Astrocyte (in vitro differentiated cells and primary cell): ENCODE measurements at regions not wholly inside any gene's neighbourhood (a gene's known extent, or its start where the extent isn't known, plus 50 kb on each side); places are given as distances from the start of the nearest gene placed in this dataset.

ENCODE experiments used
- DNase-seq: peaks from one replicate; pipeline ENCODE4 v3.0.0-alpha.2; 2010; ENCODE audit warnings: low read depth
- FAIRE-seq: peaks from 2 replicates; lab custom pipeline; 2011; peaks lifted over from hg19 to GRCh38; lab: Jason Lieb, UNC
- H2AFZ ChIP-seq: 2 replicates; pipeline ENCODE4 v1.6.0; 2012; ENCODE audit warnings: low read depth, low read length, inconsistent platforms
- H3K27ac ChIP-seq: 2 replicates; pipeline ENCODE4 v1.5.1; 2011; ENCODE audit warnings: low read depth, low read length, inconsistent platforms
- H3K27me3 ChIP-seq: 2 replicates; pipeline ENCODE4 v1.6.0; 2011; ENCODE audit warnings: low read length, inconsistent platforms; ENCODE audit not compliant: insufficient read depth
- H3K36me3 ChIP-seq: 2 replicates; pipeline ENCODE4 v1.5.1; 2011; ENCODE audit warnings: low read length, inconsistent platforms; ENCODE audit not compliant: insufficient read depth
- H3K4me1 ChIP-seq: 2 replicates; pipeline ENCODE4 v1.5.1; 2011; ENCODE audit warnings: low read length, inconsistent platforms; ENCODE audit not compliant: insufficient read depth
- H3K4me2 ChIP-seq: 2 replicates; pipeline ENCODE4 v1.6.0; 2012; ENCODE audit warnings: low read length, inconsistent platforms
- H3K4me3 ChIP-seq: 2 replicates; pipeline ENCODE4 v1.5.1; 2011; ENCODE audit warnings: low read depth, mild to moderate bottlenecking, low read length, inconsistent platforms; ENCODE audit not compliant: insufficient read depth
- H3K79me2 ChIP-seq: 2 replicates; pipeline ENCODE4 v1.6.0; 2012; ENCODE audit warnings: mild to moderate bottlenecking, low read length, inconsistent platforms; ENCODE audit not compliant: insufficient read depth
- H3K9ac ChIP-seq: 2 replicates; pipeline ENCODE4 v1.6.0; 2012; ENCODE audit warnings: mild to moderate bottlenecking, low read length, inconsistent platforms
- H3K9me3 ChIP-seq: 2 replicates; pipeline ENCODE4 v1.5.1; 2012; ENCODE audit warnings: low read depth, mild to moderate bottlenecking, low read length, inconsistent platforms; ENCODE audit not compliant: insufficient read depth
- H4K20me1 ChIP-seq: 2 replicates; pipeline ENCODE4 v1.6.0; 2012; ENCODE audit warnings: low read length, inconsistent platforms; ENCODE audit not compliant: insufficient read depth
- H3K27ac Mint-ChIP-seq: one replicate; pipeline ENCODE4 v1.8.0; 2021; ENCODE audit warnings: mild to moderate bottlenecking, mixed read lengths; ENCODE audit not compliant: unreplicated experiment
- H3K27me3 Mint-ChIP-seq: one replicate; pipeline ENCODE4 v1.8.0; 2021; ENCODE audit warnings: low read depth, mixed read lengths; ENCODE audit not compliant: unreplicated experiment
- H3K36me3 Mint-ChIP-seq: one replicate; pipeline ENCODE4 v1.8.0; 2021; ENCODE audit warnings: low read depth, mixed read lengths; ENCODE audit not compliant: unreplicated experiment
- H3K4me1 Mint-ChIP-seq: one replicate; pipeline ENCODE4 v1.8.0; 2021; ENCODE audit warnings: low read depth, mixed read lengths; ENCODE audit not compliant: unreplicated experiment
- H3K4me3 Mint-ChIP-seq: one replicate; pipeline ENCODE4 v1.8.0; 2021; ENCODE audit warnings: mild to moderate bottlenecking, moderate library complexity, mixed read lengths; ENCODE audit not compliant: unreplicated experiment
- H3K9me3 Mint-ChIP-seq: one replicate; pipeline ENCODE4 v1.8.0; 2021; ENCODE audit warnings: mild to moderate bottlenecking, mixed read lengths; ENCODE audit not compliant: unreplicated experiment
- CTCF ChIP-seq: IDR thresholded peaks from 2 replicates; pipeline ENCODE4 v1.5.1; 2011; ENCODE audit warnings: low read depth, mild to moderate bottlenecking, inconsistent platforms, low read length, moderate library complexity; ENCODE audit not compliant: insufficient read depth
- EZH2 ChIP-seq: IDR thresholded peaks from 2 replicates; pipeline ENCODE4 v1.6.1; 2012; ENCODE audit warnings: mild to moderate bottlenecking, low read length, inconsistent platforms; ENCODE audit not compliant: insufficient read depth

DNA sequence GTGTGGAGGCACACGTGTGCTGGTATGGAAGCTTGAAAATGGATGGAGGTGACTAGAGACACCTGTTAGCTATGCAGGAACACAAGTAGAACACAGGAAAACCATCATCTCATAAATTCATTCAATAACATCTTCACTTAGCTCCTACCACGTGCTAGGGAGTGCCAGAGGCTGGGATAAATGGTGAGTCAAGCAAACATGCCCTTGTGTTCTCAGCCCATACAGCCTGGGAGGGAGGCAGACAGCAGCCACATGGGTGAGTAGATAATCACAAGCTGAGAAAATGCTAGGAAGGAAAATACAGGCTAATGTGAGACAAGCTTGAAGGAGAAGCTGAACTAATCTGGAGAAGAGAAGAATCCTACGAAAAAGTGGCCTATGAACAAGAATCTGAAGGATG is 468.0 kb upstream of the ZMIZ1 start:
- Mint-ChIP-seq H3K27me3 (peaks cover 74% of the 10 kb centered on the region), H3K4me3 (no peak overlapping the region), H3K27ac (no peak overlapping the region), H3K9me3 (peaks cover 3% of the 10 kb centered on the region), H3K36me3 (no peaks in the 10 kb centered on the region), H3K4me1 (no peaks in the 10 kb centered on the region)
- Histone ChIP-seq H3K36me3 (no peaks in the 10 kb centered on the region), H2AFZ (no peak overlapping the region), H3K4me3 (no peak overlapping the region), H3K9me3 (no peaks in the 10 kb centered on the region), H3K27me3 (peaks cover 18% of the 10 kb centered on the region), H3K4me2 (no peak overlapping the region), H3K79me2 (no peaks in the 10 kb centered on the region), H3K4me1 (no peaks in the 10 kb centered on the region), H3K27ac (no peak overlapping the region), H3K9ac (no peak overlapping the region), H4K20me1 (no peaks in the 10 kb centered on the region)
- TF ChIP-seq CTCF (no peak), EZH2 (no peak)
- FAIRE-seq = no peak
- DNase-seq = peak; percentile 41

GRCh38 chr10:78602201-78602932 is 466.4 kb upstream of the ZMIZ1 start:
- FAIRE-seq (no peak), DNase-seq (peak; percentile 14)
- Histone ChIP-seq H3K4me3 (no peak overlapping the region), H3K4me2 (no peak overlapping the region), H2AFZ (no peak overlapping the region), H4K20me1 (no peaks in the 10 kb centered on the region), H3K4me1 (no peaks in the 10 kb centered on the region), H3K79me2 (no peaks in the 10 kb centered on the region), H3K9me3 (no peaks in the 10 kb centered on the region), H3K27me3 (peaks cover 15% of the 10 kb centered on the region), H3K27ac (no peak overlapping the region), H3K36me3 (no peaks in the 10 kb centered on the region), H3K9ac (no peak overlapping the region)
- H3K4me1 Mint-ChIP-seq = no peaks in the 10 kb centered on the region
- no peak overlapping the region for H3K4me3 Mint-ChIP-seq
- no peaks in the 10 kb centered on the region for H3K36me3 Mint-ChIP-seq
- H3K27ac Mint-ChIP-seq = no peak overlapping the region
- TF ChIP-seq CTCF (no peak), EZH2 (no peak)
- H3K27me3 Mint-ChIP-seq = peaks cover 73% of the 10 kb centered on the region
- H3K9me3 Mint-ChIP-seq = peaks cover 3% of the 10 kb centered on the region

DNA sequence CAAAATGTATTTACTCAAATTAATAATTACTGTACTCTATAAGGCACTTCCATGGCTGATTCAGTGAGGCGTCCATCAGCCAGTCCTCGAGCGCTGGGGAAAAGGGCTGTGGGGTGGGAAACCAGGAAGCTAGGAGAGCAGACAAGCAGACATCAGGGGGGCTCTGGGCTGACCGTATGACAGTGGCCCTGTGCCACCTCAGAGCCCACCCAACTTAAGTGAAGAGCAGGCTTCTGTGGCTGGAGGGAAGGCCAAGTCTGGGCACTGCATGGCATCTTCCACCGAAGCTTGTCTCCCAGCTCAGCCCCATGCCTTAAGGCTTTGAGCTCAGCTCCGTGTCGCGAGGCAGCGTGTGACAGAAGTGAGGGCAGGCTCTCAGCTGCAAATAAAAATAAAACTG is 464.5 kb upstream of the ZMIZ1 start:
- Mint-ChIP-seq H3K4me1 (no peaks in the 10 kb centered on the region), H3K9me3 (no peaks in the 10 kb centered on the region), H3K27me3 (peaks cover 56% of the 10 kb centered on the region), H3K36me3 (no peaks in the 10 kb centered on the region), H3K4me3 (no peak overlapping the region), H3K27ac (no peak overlapping the region)
- Histone ChIP-seq H3K36me3 (no peaks in the 10 kb centered on the region), H3K9me3 (no peaks in the 10 kb centered on the region), H3K27ac (no peak overlapping the region), H3K27me3 (peaks cover 9% of the 10 kb centered on the region), H3K4me2 (no peak overlapping the region), H3K79me2 (no peaks in the 10 kb centered on the region), H2AFZ (no peak overlapping the region), H4K20me1 (no peaks in the 10 kb centered on the region), H3K4me3 (no peak overlapping the region), H3K9ac (no peak overlapping the region), H3K4me1 (no peaks in the 10 kb centered on the region)
- TF ChIP-seq EZH2 (no peak), CTCF (no peak)
- DNase-seq (no peak), FAIRE-seq (no peak)
